H9 (cell line): ENCODE measurements at regions not wholly inside any gene's neighbourhood (a gene's known extent, or its start where the extent isn't known, plus 50 kb on each side); places are given as distances from the start of the nearest gene placed in this dataset.

Experiments
- DNase-seq: peaks from one replicate; pipeline ENCODE4 v3.0.0-alpha.2; 2017
- H2AFZ ChIP-seq: one replicate; pipeline ENCODE4 v1.6.1; 2013; ENCODE audit warnings: mild to moderate bottlenecking, low read length, control low read depth, moderate library complexity
- H2AK5ac ChIP-seq: 2 replicates; pipeline ENCODE4 v1.6.1; 2013; ENCODE audit warnings: low read length, control low read depth, mixed read lengths; ENCODE audit not compliant: insufficient read length
- H2BK120ac ChIP-seq: one replicate; pipeline ENCODE4 v1.6.1; 2013; ENCODE audit warnings: low read depth, mild to moderate bottlenecking, low read length, control low read depth, inconsistent platforms; ENCODE audit not compliant: poor library complexity, severe bottlenecking
- H2BK12ac ChIP-seq: 2 replicates; pipeline ENCODE4 v1.6.1; 2013; ENCODE audit warnings: low read length, control low read depth, mixed read lengths, low read depth; ENCODE audit not compliant: insufficient read length
- H2BK15ac ChIP-seq: 2 replicates; pipeline ENCODE4 v1.6.1; 2013; ENCODE audit warnings: low read depth, low read length, control low read depth
- H2BK20ac ChIP-seq: one replicate; pipeline ENCODE4 v1.6.1; 2013; ENCODE audit warnings: low read depth, mild to moderate bottlenecking, low read length, control low read depth, inconsistent platforms; ENCODE audit not compliant: poor library complexity, severe bottlenecking
- H2BK5ac ChIP-seq: 2 replicates; pipeline ENCODE4 v1.6.1; 2013; ENCODE audit warnings: low read length, control low read depth, mixed read lengths; ENCODE audit not compliant: insufficient read length
- H3K14ac ChIP-seq: 2 replicates; pipeline ENCODE4 v1.6.1; 2013; ENCODE audit warnings: low read length, control low read depth; ENCODE audit not compliant: insufficient read depth
- H3K18ac ChIP-seq: 2 replicates; pipeline ENCODE4 v1.6.1; 2013; ENCODE audit warnings: low read depth, mild to moderate bottlenecking, mixed read lengths, low read length, control low read depth; ENCODE audit not compliant: insufficient read length
- H3K23ac ChIP-seq: 2 replicates; pipeline ENCODE4 v1.6.1; 2013; ENCODE audit warnings: low read length, control low read depth, mixed read lengths, low read depth; ENCODE audit not compliant: insufficient read length
- H3K23me2 ChIP-seq: 2 replicates; pipeline ENCODE4 v1.6.1; 2013; ENCODE audit warnings: low read depth, mild to moderate bottlenecking, mixed read lengths, low read length, control low read depth; ENCODE audit not compliant: insufficient read length, poor library complexity, severe bottlenecking
- H3K27ac ChIP-seq: 2 replicates; pipeline ENCODE4 v1.5.1; 2013; ENCODE audit warnings: low read length, control low read depth, mixed read lengths, low read depth; ENCODE audit not compliant: insufficient read length
- H3K27me3 ChIP-seq: 2 replicates; pipeline ENCODE4 v1.6.1; 2013; ENCODE audit warnings: low read length, control low read depth, inconsistent platforms; ENCODE audit not compliant: insufficient read depth
- H3K4ac ChIP-seq: 2 replicates; pipeline ENCODE4 v1.6.1; 2013; ENCODE audit warnings: low read depth, mild to moderate bottlenecking, control low read depth, inconsistent platforms, low read length, moderate library complexity
- H3K4me1 ChIP-seq: 2 replicates; pipeline ENCODE4 v1.6.1; 2013; ENCODE audit warnings: low read length, control low read depth, inconsistent platforms; ENCODE audit not compliant: insufficient read depth
- H3K4me2 ChIP-seq: 2 replicates; pipeline ENCODE4 v1.6.1; 2013; ENCODE audit warnings: low read length, control low read depth, mixed read lengths; ENCODE audit not compliant: insufficient read length, insufficient read depth
- H3K56ac ChIP-seq: 2 replicates; pipeline ENCODE4 v1.6.1; 2013; ENCODE audit warnings: low read depth, mild to moderate bottlenecking, mixed read lengths, low read length, control low read depth; ENCODE audit not compliant: insufficient read length
- H3K79me1 ChIP-seq: 2 replicates; pipeline ENCODE4 v1.6.1; 2013; ENCODE audit warnings: low read depth, mild to moderate bottlenecking, moderate library complexity, low read length, control low read depth, inconsistent platforms; ENCODE audit not compliant: insufficient read depth, poor library complexity, severe bottlenecking
- H3K79me2 ChIP-seq: 2 replicates; pipeline ENCODE4 v1.6.1; 2013; ENCODE audit warnings: low read length, control low read depth, inconsistent platforms; ENCODE audit not compliant: insufficient read depth
- H3K9ac ChIP-seq: 2 replicates; pipeline ENCODE4 v1.6.1; 2013; ENCODE audit warnings: low read length, control low read depth, mixed read lengths; ENCODE audit not compliant: insufficient read length; ENCODE audit errors: extremely low read depth
- H3K9me3 ChIP-seq: one replicate; pipeline ENCODE4 v1.6.1; 2013; ENCODE audit warnings: low read depth, low read length, inconsistent platforms; ENCODE audit not compliant: control insufficient read depth
- H3T11ph ChIP-seq: one replicate; pipeline ENCODE4 v1.6.1; 2013; ENCODE audit warnings: mild to moderate bottlenecking, low read length, control low read depth, inconsistent platforms
- H4K20me1 ChIP-seq: one replicate; pipeline ENCODE4 v1.6.1; 2013; ENCODE audit not compliant: control insufficient read depth, insufficient read length, insufficient read depth
- H4K5ac ChIP-seq: 2 replicates; pipeline ENCODE4 v1.6.1; 2013; ENCODE audit warnings: low read depth, mild to moderate bottlenecking, mixed read lengths, low read length, control low read depth; ENCODE audit not compliant: insufficient read length
- H4K8ac ChIP-seq: replicated peaks from 2 replicates; pipeline ENCODE4 v1.6.1; 2013; ENCODE audit warnings: low read length, control low read depth, mixed read lengths, low read depth; ENCODE audit not compliant: insufficient read length
- H4K91ac ChIP-seq: 2 replicates; pipeline ENCODE4 v1.6.1; 2013; ENCODE audit warnings: low read depth, mild to moderate bottlenecking, moderate library complexity, mixed read lengths, low read length, control low read depth; ENCODE audit not compliant: insufficient read length
- H3K27ac Mint-ChIP-seq, 3 experiments: 2 replicates in 2 of 3; 3 replicates in 1 of 3; pipeline ENCODE4 v1.8.0; 2020 to 2021; ENCODE audit warnings: mixed read lengths in 3 of 3, mild to moderate bottlenecking in 1 of 3, moderate library complexity in 1 of 3
- H3K27me3 Mint-ChIP-seq: 2 replicates; pipeline ENCODE4 v1.8.0; 2021; ENCODE audit warnings: low read depth, mild to moderate bottlenecking, moderate library complexity, mixed read lengths
- H3K36me3 Mint-ChIP-seq, 3 experiments: 2 replicates in 2 of 3; 3 replicates in 1 of 3; pipeline ENCODE4 v1.8.0; 2020 to 2021; ENCODE audit warnings: low read depth in 3 of 3, mixed read lengths in 3 of 3; ENCODE audit not compliant: insufficient read depth in 1 of 3
- H3K4me1 Mint-ChIP-seq, 2 experiments: 2 replicates each; pipeline ENCODE4 v1.8.0; 2020; ENCODE audit warnings: mixed read lengths in 2 of 2
- H3K4me3 Mint-ChIP-seq, 2 experiments: 2 replicates in 1 of 2; 3 replicates in 1 of 2; pipeline ENCODE4 v1.8.0; 2020 to 2021; ENCODE audit warnings: mild to moderate bottlenecking in 2 of 2, mixed read lengths in 2 of 2, moderate library complexity in 1 of 2
- H3K9me3 Mint-ChIP-seq, 2 experiments: 2 replicates in 1 of 2; 3 replicates in 1 of 2; pipeline ENCODE4 v1.8.0; 2020; ENCODE audit warnings: mild to moderate bottlenecking in 2 of 2, mixed read lengths in 2 of 2, moderate library complexity in 1 of 2
- WGBS: extraction: QIAGEN DNeasy Blood & Tissue Kit; methylation state at CpG from one replicate; pipeline ENCODE4 v1.1.7; 2013; ENCODE audit warnings: missing lambda C conversion rate, low lambda C conversion rate, mixed read lengths; ENCODE audit not compliant: insufficient read length; ENCODE audit errors: extremely low coverage; 5-methylcytosine and 5-hydroxymethylcytosine counted together
- TF ChIP-seq, protein P1 (sequence below): fragments of 200-600 bp; sonication (generic); conservative IDR thresholded peaks from 3 replicates; pipeline ENCODE4 v1.8.0; 2021; ENCODE audit warnings: antibody characterized with exemption, mild to moderate bottlenecking

GRCh38 chr10:57161157-57161556, 800.1 kb upstream of the ZWINT start:
- no CpG with 5 or more reads among the region's 1 CpG for WGBS
- H2BK5ac ChIP-seq: no peak overlapping the region
- H2BK120ac ChIP-seq: no peak overlapping the region
- no peaks in the 10 kb centered on the region for H4K20me1 ChIP-seq
- no peaks in the 10 kb centered on the region for H3K23me2 ChIP-seq
- Mint-ChIP-seq H3K27me3 (peaks cover 3% of the 10 kb centered on the region), H3K9me3 (peaks cover 0 to 2% of the 10 kb centered on the region in 2 experiments; a peak in 2 of 5 replicates), H3K27ac (no peak overlapping the region), H3K36me3 (peaks cover 1 to 10% (median 6%) of the 10 kb centered on the region in 3 experiments; a peak in 4 of 7 replicates), H3K4me1 (peaks cover 10% of the 10 kb centered on the region in 2 experiments), H3K4me3 (no peak overlapping the region)
- no peaks in the 10 kb centered on the region for H3K79me1 ChIP-seq
- H4K8ac ChIP-seq: no peak overlapping the region
- no peak overlapping the region for H4K5ac ChIP-seq
- no peak overlapping the region for H2BK20ac ChIP-seq
- no peak overlapping the region for H2AFZ ChIP-seq
- H3K4ac ChIP-seq: no peak overlapping the region
- no peak overlapping the region for H3K23ac ChIP-seq
- no peaks in the 10 kb centered on the region for H3K27me3 ChIP-seq
- no peak overlapping the region for H4K91ac ChIP-seq
- H2BK15ac ChIP-seq: no peak overlapping the region
- no peak overlapping the region for H3T11ph ChIP-seq
- no peak overlapping the region for H3K9ac ChIP-seq
- no peak overlapping the region for H2BK12ac ChIP-seq
- TF ChIP-seq, protein P1, sequence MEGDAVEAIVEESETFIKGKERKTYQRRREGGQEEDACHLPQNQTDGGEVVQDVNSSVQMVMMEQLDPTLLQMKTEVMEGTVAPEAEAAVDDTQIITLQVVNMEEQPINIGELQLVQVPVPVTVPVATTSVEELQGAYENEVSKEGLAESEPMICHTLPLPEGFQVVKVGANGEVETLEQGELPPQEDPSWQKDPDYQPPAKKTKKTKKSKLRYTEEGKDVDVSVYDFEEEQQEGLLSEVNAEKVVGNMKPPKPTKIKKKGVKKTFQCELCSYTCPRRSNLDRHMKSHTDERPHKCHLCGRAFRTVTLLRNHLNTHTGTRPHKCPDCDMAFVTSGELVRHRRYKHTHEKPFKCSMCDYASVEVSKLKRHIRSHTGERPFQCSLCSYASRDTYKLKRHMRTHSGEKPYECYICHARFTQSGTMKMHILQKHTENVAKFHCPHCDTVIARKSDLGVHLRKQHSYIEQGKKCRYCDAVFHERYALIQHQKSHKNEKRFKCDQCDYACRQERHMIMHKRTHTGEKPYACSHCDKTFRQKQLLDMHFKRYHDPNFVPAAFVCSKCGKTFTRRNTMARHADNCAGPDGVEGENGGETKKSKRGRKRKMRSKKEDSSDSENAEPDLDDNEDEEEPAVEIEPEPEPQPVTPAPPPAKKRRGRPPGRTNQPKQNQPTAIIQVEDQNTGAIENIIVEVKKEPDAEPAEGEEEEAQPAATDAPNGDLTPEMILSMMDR: no peak
- H3K9me3 ChIP-seq: no peaks in the 10 kb centered on the region
- no peaks in the 10 kb centered on the region for H3K79me2 ChIP-seq
- H3K18ac ChIP-seq: no peak overlapping the region
- no peak overlapping the region for H2AK5ac ChIP-seq
- no peak for DNase-seq
- H3K4me1 ChIP-seq: peaks cover 3% of the 10 kb centered on the region; the same call in 1 of the 2 replicates
- no peak overlapping the region for H3K14ac ChIP-seq
- no peak overlapping the region for H3K56ac ChIP-seq
- no peak overlapping the region for H3K27ac ChIP-seq
- no peak overlapping the region for H3K4me2 ChIP-seq
